ENCODE measurements at regions not wholly inside any gene's neighbourhood (a gene's known extent, or its start where the extent isn't known, plus 50 kb on each side); places are given as distances from the start of the nearest gene placed in this dataset.

- TF ChIP-seq CTCF (IDR thresholded peaks at IDR 0.05) (no peak), POLR2A (IDR thresholded peaks at IDR 0.05) (no peak)
These were observed 369.0 kb upstream of the DYNLRB2 start for GRCh38 chr16:80171746-80172145.
